ENCODE measurements at regions not wholly inside any gene's neighbourhood (a gene's known extent, or its start where the extent isn't known, plus 50 kb on each side); places are given as distances from the start of the nearest gene placed in this dataset.
"Not testable (repeated sequence)": the region's sequence is repeated elsewhere in the genome, so short reads cannot be mapped to it uniquely, and the experiment has no call there.

DNA sequence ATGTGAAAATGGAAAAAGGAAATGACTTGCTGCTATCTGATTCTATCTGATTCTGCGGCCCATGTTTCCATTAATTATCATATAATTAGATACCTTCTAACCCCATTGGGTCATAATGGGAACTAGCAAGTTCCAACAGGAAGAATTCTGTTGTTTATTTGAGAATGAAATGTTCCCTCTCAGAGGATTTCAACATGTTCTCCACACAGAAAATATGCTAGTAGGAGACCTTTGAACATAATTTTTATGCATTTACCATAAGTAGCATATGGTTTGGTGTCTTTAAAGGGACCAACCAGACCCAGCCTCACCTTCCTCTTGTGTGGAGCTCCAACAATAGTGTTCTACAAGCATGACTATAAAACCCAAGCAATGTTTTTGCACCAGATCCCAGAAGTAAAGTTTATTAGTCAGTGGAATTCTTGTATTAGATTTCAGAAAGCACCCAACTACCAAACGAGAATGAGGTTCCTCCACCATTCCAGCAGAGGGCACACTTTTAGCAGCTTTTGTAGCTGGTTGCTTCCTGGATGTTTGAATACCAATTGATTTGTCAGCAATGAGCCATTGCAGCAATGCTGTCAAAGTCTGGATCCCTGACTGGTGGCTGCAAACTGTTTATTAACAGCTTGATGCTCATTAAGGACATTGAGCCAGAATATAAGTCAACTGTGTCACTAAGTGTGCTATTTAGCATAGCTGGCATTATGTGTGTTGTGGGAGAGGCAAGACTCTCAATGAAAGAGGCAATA lies 143.6 kb upstream of the GJE1 start:
- Histone ChIP-seq H3K4me1 (no peaks in the 10 kb centered on the region), H3K4me3 (no peak overlapping the region), H3K27me3 (no peaks in the 10 kb centered on the region), H3K36me3 (no peaks in the 10 kb centered on the region), H3K9me3 (no peaks in the 10 kb centered on the region), H3K27ac (no peak overlapping the region)
- TF ChIP-seq POLR2AphosphoS5 (IDR thresholded peaks at IDR 0.05) (no peak), EP300 (IDR thresholded peaks at IDR 0.05) (no peak), POLR2A (IDR thresholded peaks at IDR 0.05) (no peak)
- TF ChIP-seq, protein P1, sequence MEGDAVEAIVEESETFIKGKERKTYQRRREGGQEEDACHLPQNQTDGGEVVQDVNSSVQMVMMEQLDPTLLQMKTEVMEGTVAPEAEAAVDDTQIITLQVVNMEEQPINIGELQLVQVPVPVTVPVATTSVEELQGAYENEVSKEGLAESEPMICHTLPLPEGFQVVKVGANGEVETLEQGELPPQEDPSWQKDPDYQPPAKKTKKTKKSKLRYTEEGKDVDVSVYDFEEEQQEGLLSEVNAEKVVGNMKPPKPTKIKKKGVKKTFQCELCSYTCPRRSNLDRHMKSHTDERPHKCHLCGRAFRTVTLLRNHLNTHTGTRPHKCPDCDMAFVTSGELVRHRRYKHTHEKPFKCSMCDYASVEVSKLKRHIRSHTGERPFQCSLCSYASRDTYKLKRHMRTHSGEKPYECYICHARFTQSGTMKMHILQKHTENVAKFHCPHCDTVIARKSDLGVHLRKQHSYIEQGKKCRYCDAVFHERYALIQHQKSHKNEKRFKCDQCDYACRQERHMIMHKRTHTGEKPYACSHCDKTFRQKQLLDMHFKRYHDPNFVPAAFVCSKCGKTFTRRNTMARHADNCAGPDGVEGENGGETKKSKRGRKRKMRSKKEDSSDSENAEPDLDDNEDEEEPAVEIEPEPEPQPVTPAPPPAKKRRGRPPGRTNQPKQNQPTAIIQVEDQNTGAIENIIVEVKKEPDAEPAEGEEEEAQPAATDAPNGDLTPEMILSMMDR (IDR thresholded peaks at IDR 0.05) = peak in 1 of 2 donors; percentile 41
- no peak for DNase-seq (ENCODE audit: low spot score in 2 of 2)
- WGBS = 29% methylated on average over 2 of the region's 2 CpGs

DNA sequence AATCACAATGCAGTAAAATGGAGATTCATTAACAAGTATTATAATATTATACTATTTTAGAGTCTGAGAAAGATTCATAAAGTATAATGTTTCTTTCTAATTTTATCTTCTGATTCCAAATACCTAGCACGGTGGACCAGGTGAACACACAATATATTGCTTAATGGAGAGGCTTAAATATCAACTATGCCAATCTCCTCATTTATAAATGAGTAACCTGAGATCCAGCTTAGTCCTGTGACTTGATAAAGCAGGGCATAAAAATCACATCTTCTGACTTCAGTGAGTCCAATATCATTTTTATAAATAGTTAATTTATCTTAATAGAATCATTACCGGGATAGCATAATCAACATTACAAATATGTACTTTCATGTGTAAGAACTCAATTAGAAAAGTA lies 144.4 kb upstream of the GJE1 start:
- H3K36me3 ChIP-seq = no peaks in the 10 kb centered on the region
- no peaks in the 10 kb centered on the region for H3K27me3 ChIP-seq
- DNase-seq (ENCODE audit: low spot score in 2 of 2) = no peak
- H3K4me1 ChIP-seq = no peaks in the 10 kb centered on the region
- H3K9me3 ChIP-seq = no peaks in the 10 kb centered on the region
- H3K27ac ChIP-seq = no peak overlapping the region
- 83% methylated on average over 2 of the region's 2 CpGs for WGBS
- H3K4me3 ChIP-seq = no peak overlapping the region
- TF ChIP-seq, protein P1 (IDR thresholded peaks at IDR 0.05) = no peak
- TF ChIP-seq POLR2A (IDR thresholded peaks at IDR 0.05) = no peak
- no peak for TF ChIP-seq EP300 (IDR thresholded peaks at IDR 0.05)

DNA sequence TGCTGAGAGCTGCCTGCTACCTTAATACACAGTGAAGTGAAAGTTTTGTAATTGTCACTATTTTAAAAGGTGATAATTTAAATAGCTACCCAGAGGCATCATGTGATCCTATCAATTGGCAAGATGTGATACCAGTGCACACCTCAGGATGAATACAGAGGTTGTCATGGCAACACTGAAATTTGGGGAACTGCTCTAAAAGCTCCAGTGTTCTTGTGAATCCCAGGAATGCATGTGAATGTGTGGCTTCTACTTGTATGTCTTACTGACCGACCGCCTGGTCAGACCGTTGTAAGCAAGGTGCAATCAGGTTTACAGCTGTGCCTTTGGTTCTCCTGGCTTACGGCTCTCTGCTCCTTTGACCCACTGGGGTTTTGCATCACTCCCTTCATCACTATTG lies 146.3 kb upstream of the GJE1 start:
- no peak for DNase-seq (ENCODE audit: low spot score in 2 of 2)
- Histone ChIP-seq H3K4me1 (no peaks in the 10 kb centered on the region), H3K36me3 (no peaks in the 10 kb centered on the region), H3K27ac (no peak overlapping the region), H3K4me3 (no peak overlapping the region), H3K9me3 (no peaks in the 10 kb centered on the region), H3K27me3 (no peaks in the 10 kb centered on the region)
- WGBS = 81% methylated on average over 4 of the region's 4 CpGs
- TF ChIP-seq EP300 (IDR thresholded peaks at IDR 0.05) (no peak), POLR2AphosphoS5 (IDR thresholded peaks at IDR 0.05) (no peak)

DNA sequence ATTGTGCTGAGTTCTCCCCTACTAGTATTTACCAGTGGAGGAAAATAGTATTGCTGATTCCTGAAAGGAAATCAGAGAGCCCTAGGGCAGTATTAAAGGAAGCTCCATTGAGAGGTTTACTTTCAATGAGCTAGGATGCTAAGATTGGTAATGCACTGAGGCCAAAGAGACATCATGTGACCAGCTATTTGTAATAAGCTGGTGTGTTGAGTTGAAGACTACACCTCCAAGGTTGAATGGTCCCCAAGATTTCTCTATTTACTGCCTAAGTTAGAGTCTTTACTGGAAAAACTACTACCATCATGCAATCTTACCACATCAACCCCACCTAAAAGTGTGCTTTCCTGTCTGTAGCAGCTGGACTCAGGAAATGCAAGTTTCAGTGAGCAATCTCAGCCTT lies 151.5 kb upstream of the GJE1 start:
- no peak overlapping the region for H3K4me3 ChIP-seq
- no peaks in the 10 kb centered on the region for H3K27me3 ChIP-seq
- no peaks in the 10 kb centered on the region for H3K9me3 ChIP-seq
- no peaks in the 10 kb centered on the region for H3K4me1 ChIP-seq
- H3K36me3 ChIP-seq = no peaks in the 10 kb centered on the region
- DNase-seq (ENCODE audit: low spot score in 2 of 2) = no peak
- no peak for TF ChIP-seq POLR2AphosphoS5 (IDR thresholded peaks at IDR 0.05)
- TF ChIP-seq EP300 (IDR thresholded peaks at IDR 0.05) = no peak
- TF ChIP-seq POLR2A (IDR thresholded peaks at IDR 0.05) = no peak
- TF ChIP-seq, protein P1 (IDR thresholded peaks at IDR 0.05) = no peak
- H3K27ac ChIP-seq = no peak overlapping the region

DNA sequence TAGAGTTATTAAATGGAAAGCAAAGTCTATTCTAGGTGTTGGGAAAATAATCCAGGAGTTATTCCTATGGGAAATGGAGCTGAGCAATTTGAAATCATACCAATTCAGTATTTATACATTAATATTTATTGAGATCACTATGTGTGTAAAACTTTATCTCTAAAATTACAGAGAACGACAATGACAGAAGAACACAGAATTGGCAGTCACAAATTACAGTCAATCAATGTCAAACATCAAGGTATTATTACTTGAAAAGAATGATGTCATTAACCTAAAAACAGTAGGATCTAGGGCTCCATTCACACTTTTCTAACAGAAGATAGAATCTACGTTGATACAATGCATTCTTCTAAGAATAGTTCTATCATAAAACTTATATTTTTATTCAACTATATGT lies 154.9 kb upstream of the GJE1 start:
- TF ChIP-seq POLR2AphosphoS5 (IDR thresholded peaks at IDR 0.05) (no peak), EP300 (IDR thresholded peaks at IDR 0.05) (no peak), POLR2A (IDR thresholded peaks at IDR 0.05) (no peak)
- TF ChIP-seq, protein P1 (IDR thresholded peaks at IDR 0.05) = no peak
- Histone ChIP-seq H3K9me3 (no peaks in the 10 kb centered on the region), H3K27ac (no peak overlapping the region), H3K4me3 (no peak overlapping the region), H3K4me1 (no peaks in the 10 kb centered on the region), H3K27me3 (no peaks in the 10 kb centered on the region), H3K36me3 (no peaks in the 10 kb centered on the region)
- 80% methylated on average over 2 of the region's 2 CpGs for WGBS
- DNase-seq (ENCODE audit: low spot score in 2 of 2) = no peak

DNA sequence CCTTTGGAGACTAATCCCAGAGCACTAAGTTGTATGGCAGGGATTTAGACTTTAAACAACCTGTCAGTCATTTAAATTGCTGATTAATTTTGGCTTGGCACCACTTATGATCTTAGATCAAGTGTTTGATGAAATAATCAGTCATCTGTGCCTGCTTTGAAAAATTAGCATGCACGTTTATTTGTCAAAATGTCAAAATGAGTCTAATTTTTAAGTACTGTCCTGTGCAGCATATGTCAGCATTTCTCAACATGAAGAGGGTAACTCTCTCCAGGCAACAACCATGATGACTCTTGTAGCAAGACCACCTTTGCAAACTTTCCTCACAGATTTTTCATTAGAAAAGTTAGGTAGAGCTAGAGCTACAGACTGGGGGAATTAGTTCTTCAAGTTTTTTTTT lies 155.7 kb upstream of the GJE1 start:
- no peak for TF ChIP-seq POLR2A (IDR thresholded peaks at IDR 0.05)
- TF ChIP-seq, protein P1 (IDR thresholded peaks at IDR 0.05) = no peak
- TF ChIP-seq POLR2AphosphoS5 (IDR thresholded peaks at IDR 0.05) = no peak
- TF ChIP-seq EP300 (IDR thresholded peaks at IDR 0.05) = no peak
- Histone ChIP-seq H3K4me1 (no peaks in the 10 kb centered on the region), H3K36me3 (no peaks in the 10 kb centered on the region), H3K27ac (no peak overlapping the region), H3K27me3 (no peaks in the 10 kb centered on the region), H3K4me3 (no peak overlapping the region), H3K9me3 (no peaks in the 10 kb centered on the region)
- WGBS = 27% methylated on average over 1 of the region's 1 CpG
- no peak for DNase-seq (ENCODE audit: low spot score in 2 of 2)

DNA sequence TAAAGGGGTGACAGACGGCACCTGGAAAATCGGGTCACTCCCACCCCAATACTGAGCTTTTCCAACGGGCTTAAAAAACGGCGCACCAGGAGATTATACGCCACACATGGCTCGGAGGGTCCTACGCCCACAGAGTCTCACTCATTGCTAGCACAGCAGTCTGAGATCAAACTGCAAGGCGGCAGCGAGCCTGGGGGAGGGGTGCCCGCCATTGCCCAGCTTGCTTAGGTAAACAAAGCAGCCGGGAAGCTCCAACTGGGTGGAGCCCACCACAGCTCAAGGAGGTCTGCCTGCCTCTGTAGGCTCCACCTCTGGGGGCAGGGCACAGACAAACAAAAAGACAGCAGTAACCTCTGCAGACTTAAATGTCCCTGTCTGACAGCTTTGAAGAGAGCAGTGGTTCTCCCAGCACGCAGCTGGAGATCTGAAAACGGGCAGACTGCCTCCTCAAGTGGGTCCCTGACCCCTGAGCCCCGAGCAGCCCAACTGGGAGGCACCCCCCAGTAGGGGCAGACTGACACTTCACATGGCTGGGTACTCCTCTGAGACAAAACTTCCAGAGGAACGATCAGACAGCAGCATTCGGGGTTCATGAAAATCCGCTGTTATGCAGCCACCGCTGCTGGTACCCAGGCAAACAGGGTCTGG lies 162.8 kb upstream of the GJE1 start:
- WGBS = 80% methylated on average over 17 of the region's 19 CpGs
- DNase-seq (ENCODE audit: low spot score in 2 of 2); H3K4me3 ChIP-seq: not testable (repeated sequence)

More for the DNA sequence above, 162.8 kb upstream of the GJE1 start:
- H3K27ac ChIP-seq, H3K4me1 ChIP-seq, H3K9me3 ChIP-seq, H3K27me3 ChIP-seq, H3K36me3 ChIP-seq: not testable (repeated sequence)
